HG03135 (cell line): ENCODE measurements at regions not wholly inside any gene's neighbourhood (a gene's known extent, or its start where the extent isn't known, plus 50 kb on each side); places are given as distances from the start of the nearest gene placed in this dataset.
"Not testable (repeated sequence)": the region's sequence is repeated elsewhere in the genome, so short reads cannot be mapped to it uniquely, and the experiment has no call there.

ENCODE experiments used
- ATAC-seq: cut with Tn5 transposase; IDR thresholded peaks from one replicate; pipeline ENCODE4 v1.9.1; 2021; ENCODE audit warnings: mild to moderate bottlenecking, moderate library complexity; ENCODE audit not compliant: unreplicated experiment

DNA sequence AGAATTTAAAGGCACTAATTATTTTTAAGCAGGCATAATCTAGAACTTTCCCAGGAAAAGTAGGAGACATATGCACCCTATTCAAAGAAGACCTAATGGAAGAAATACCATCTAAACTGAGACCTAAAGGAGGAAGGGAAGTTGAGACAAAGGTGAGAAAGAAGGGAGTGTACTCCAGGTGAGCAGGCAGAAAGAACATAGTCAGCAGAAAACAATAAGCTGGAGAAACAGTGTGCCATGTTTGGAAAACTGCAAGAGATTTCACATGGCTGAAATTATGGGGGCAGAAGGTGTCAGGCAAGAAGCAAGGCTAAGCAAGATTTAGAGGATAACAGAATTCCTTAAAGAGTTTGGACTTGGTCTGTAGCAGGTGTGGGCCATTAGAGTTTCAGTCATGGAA lies 167.0 kb upstream of the USP25 start:
- ATAC-seq = no peak

DNA sequence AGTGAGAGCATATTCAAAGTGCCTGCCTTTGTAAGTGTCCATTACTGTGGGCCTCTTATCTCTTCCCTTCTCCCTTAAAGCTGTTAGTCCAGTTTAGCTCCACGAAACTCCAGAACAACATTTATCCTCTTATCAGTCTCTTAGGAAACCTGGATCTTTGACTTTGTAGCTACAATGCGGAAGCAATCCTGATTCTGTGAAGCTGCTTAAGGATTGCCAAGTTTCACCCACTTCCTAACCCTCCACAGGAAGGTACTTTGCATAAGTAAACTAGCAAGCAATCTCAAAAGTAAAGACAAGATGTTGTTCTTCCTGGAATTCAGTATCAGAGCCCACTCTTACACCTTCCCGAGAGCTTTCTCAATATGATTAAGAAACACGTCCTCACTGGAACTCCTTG lies 164.9 kb upstream of the USP25 start:
- ATAC-seq = no peak

DNA sequence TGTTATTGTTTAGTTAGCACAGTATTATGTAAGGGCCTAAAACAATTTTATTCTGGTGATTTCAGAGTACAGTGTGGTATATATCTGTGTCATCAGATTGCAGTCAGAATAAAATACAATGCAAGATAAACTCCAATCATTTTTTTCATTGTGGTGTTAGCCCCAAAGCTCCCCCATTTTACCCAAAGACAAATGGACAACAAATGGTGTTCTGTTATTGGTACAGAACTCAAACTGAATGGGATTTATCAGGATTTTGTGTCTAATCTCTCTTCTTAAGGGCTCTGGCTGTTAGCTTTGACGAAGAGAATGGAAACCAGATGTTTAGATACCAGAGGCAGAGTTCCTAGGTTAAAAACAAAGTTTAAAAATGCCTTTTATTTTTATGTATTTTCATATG lies 163.1 kb upstream of the USP25 start:
- ATAC-seq = no peak

DNA sequence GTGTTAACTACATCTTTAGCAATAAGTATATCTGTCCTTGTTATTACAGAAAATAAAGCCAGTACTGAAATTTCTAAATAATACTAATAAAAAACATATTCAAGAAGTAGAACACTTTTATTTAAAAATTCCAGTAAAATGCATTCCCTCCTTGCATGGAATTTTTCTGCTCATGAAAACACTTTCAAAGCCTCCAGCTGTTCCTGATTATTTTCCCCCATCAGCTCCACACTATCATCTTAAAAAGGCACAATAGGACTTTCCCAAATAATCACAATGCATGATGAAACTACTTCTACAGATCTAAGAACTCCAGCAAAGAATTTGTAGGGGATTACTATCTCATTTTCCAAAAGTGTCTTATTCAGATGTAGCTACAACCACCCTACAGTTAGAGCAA lies 162.6 kb upstream of the USP25 start:
- ATAC-seq = no peak

DNA sequence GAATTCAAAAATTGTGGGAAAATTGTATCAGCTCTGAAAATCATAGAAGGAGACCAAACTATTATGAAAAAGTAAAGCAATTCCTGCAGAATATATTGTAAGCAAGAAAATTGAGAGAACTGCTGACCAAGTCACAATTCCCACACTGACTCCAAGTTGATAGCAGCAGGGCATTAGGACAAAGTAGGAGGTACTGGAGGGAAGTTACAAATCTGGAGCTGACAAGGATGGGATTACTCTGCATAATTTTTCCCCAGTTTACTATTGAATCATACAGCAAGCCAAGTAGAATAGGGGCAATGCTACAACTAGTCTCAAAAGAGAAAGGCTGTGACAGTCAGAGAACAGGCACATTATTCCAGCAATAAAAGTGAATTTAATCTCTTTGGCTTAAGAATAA lies 161.3 kb upstream of the USP25 start:
- no peak for ATAC-seq

DNA sequence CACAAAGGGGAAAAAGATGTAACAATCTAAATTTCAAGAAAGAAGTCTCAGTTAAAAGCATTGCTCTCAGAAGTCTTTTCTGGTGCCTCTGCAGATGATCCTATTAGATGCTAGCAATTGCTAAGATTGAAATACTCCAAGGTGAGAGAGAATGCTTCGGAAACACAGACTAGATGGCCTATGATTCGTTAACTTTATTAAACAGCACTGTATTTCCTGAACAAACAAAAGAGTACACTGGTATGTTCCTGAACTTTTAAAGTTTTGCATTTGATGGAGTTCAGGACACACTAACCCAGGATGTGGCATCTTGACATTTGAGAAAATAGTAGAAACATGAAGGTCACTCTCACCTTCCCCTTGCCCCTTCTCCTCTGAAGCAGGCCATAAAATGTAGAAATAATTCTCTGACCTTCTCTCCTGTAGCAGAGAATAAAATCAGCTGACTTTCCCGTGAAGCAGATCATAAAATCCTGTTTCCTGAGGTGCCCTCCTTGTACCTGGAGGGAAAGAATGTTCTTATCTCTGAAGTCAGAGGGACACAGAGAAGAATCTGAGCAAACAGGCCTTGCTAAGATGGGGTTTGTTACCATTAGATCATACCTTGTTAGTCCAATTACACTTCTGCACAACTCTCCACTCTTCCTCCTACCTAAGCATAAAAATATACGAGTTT lies 142.9 kb upstream of the USP25 start:
- ATAC-seq = no peak

DNA sequence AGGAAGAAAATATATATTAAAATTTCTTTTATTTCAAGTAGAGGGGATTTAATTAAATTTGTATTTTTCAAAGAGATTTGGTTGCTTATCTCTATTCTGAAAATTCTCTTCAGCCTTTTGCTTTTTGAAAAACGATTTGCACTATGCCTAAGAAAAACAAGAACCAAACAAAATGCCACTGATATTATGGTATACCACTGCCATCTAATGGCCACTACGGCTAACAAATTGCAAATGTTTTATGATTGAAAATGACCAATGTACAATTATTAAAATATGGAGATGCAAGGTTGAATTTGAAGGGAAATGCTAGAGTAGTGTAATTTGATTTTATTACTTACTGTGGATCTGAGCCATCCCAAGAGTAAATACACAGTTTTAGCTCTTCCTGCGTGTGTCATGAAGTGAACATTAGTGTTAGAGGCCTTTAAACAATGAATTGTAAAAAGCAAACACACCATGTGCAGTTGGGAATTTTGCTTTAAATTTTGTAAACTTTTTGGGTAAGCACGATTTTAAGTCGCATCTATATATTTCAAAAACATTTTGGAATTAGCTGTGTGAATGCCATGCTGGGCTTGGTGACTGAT lies 137.4 kb upstream of the USP25 start:
- no peak for ATAC-seq

DNA sequence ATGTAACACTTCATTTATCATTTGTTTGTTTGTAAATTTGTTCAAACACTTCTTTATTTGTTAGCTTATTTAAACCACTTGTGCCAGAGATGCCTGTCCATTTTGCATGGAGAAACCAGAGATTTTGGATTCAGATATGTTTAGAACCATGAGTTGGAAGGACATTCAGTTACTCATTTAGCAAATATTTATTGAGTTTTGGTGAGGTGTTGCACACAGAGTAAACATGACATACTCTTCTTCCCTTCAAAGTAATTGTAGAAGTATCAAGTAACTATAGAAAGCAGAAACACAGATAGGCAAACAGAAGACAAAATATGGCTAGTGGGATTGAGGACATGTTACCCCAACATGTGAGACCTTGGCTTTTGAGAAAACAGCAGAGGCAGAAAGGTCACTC lies 136.8 kb upstream of the USP25 start:
- ATAC-seq = no peak

DNA sequence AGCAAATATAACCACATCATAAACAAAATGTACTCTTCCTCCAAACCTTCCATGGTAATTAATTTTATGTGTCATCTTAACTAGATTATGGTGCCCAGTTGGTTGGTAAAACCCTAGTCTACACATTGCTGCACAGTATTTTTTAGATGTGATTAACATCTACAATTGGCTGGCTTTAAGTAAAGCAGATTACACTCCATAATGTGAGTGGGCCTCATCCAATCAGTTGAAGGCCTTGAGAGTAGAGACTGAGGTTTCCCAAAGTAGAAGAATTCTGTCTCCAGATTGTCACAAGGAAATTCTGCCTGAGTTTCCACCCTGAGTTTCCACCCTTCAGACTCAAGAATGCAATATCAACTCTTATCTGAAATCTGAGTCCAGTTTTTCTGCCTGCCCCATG lies 128.4 kb upstream of the USP25 start:
- ATAC-seq = no peak

DNA sequence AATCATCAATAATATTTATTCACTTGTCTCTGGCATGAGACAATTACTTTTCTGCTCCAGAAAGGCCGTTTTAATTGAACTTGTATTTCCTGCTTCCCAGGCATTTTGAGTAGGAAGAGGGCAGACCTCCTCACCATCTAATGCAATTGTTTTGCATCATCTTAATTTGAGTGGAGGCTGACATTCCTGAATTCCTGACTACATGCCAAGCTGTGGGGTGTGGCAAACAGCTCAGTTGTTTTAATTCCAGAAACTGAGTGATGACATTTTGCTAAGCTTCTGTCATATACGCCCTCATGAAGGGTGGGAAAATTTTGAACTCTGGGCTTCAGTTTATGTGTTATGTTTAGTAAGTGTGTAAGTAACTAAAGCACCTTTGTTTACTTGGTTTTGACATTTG lies 125.4 kb upstream of the USP25 start:
- no peak for ATAC-seq

DNA sequence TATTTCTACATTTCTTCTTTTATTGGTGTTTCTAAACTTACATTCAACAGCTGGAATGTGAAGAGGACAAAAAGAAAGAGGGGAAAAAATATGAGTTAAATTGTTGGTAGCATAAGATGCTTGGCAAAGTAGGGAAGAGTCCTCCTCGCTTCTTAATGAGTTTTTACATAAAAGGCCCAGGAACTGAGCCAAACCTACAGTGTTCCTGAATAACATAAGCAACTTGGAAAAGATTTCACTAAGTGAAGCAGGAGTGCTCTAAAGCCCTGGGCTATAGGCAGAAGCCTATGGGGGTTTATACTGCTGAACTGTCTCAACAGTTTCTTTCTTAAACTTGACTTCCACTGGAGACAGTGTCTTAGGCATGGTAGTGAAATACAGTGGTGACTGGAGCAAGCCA lies 115.0 kb upstream of the USP25 start:
- ATAC-seq = no peak

DNA sequence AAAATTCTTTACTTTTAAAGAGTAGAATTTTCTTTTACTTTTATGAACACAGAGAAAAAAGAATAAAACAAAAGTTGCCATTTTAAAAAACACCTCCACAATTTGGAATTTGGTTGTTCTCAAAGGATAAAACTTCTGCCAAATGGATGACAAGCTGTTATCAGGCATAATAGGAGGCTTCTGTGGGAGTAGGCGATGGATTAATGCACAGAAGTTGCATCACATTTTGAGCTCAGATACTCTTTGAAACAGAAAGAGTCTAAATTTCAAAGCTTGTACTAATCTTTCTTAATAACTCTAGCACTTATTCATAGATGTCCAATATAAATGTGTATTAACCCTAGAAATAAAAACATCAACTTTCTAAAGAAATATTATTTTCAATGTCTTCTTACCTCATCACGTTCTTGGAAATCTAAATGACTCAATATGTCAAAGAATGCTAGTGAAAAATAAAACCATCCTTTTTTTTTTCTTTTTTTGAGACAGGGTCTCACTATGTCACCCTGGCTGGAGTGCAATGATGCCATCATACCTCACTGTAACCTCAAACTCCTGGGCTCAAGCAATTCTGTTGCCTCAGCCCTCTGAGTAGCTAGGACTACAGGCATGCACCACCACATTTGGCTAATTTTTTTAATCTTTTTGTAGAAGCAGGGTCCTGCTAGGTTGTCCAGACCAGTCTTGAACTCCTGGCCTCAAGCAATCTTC lies 112.8 kb upstream of the USP25 start:
- ATAC-seq = no peak

DNA sequence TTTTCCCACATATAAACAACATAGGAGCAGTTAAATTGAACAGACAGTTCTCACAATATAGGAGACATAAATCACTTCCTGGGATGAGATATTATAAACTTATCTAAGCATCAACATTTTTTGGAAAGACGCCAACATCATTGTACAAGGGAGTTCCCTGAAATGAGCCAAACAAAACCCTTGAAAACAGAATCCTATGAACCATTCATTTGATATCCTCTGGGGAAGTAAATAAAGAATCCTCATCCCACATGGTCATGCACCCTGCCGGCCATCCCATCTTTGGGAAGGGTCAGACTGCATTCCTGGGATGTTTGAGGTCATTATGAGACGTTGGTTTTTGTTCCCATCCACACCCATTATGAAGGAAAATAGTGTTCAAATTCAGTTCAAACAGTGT lies 111.8 kb upstream of the USP25 start:
- ATAC-seq = no peak

DNA sequence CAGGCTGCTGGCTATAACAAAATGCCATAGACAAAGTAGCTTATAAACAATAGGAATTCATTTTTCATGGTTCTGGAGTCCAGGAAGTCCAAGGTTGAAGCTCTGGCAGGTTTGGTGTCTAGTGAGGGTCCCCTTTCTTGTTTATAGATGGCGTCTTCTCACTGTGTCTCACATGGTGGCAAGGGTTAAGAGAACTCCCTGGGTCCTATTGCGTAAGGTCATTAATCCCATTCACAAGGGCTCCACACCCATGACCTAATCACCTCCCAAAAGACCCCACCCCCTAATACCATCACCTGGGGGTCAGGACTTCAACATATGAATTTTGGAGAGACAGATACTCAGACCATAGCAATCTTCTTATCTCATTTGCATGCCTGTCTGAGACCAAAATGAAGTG lies 108.9 kb upstream of the USP25 start:
- no peak for ATAC-seq

DNA sequence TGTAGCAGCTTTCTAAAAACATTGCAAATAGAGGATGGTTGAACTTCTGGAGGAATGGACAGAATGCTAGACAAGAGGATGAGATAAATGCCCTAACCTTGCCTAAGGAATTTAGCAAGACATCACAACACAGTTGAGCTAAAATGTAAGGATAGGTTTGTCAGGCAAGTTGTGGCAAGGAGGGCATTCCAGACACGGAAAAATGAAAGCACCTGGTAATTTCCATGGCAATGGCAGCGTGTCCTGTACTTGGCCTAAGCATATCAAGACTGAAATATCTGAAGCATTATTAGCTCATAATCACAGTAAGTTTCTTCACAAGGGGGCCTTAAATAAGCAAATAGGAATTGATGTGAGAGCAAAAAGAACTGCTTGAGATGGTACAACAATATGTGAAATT lies 105.1 kb upstream of the USP25 start:
- ATAC-seq = no peak

DNA sequence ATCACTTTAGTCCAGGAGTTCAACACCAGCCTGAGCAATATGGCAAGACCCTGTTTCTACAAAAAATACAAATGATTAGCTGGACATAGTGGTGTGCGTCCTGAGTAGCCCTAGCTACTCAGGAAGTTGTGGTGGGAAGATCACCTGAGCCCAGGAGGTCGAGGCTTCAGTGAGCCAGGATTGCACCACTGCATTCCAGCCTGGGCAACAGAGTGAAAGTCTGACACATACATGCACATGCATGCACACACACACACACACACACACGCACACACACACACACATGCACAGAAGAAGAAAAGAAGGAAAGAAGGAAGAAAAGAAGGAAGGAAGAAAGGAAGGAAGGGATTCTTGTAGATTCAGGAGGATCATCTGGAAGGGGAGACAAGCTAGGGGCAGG lies 104.4 kb upstream of the USP25 start:
- no peak for ATAC-seq

DNA sequence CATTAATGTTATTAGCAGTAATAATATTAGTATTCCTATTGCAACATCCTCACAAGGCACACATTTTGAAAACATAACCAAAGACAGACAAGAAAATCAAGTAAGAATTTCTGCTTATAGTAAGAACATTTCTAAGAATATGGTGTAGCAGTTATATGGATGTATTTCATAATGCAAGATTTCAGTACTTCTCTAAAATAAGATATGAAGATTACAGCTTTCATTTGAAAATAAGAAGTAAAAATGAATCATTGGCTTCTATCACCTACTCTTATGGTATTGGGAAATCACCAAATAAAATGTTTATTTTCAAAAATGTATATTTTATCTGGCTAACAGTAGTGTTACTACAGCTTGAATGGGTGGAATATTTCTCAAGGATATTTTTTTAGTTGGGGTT lies 103.8 kb upstream of the USP25 start:
- no peak for ATAC-seq

DNA sequence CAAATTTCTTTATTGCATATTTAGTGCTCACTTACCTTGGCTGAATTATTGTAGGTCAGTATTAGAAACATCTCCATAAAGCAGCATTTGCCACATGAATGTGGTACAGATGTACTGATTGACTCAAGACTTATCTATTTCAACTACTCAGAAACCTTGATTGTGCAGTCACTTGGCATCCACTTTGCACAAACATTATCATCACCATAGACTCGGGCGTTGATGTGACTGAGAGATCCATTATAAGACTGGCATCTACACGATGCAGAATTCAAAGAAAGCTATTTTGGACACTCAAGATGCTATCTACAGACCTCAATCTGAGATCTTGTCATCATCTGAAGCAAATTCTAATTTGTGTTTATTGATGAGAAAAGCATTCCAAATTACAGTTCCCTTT lies 102.8 kb upstream of the USP25 start:
- no peak for ATAC-seq

DNA sequence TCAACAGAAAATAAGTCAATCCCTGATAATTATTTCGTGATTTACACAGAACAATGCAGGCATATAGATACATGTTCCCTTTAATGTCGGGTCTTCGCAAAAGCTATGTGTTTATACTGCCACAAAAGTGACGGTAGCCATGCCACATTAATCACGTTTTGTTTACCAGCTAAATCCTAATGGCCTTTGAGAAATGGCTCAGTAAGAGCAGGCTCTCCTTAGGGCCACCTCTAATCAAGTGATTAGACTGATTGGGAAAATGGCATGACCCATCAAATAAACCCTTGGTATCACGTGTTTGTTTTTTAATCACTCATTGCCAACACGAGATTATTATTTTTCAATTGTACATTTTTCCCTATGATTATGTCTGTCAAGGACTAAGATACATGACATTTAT lies 102.0 kb upstream of the USP25 start:
- no peak for ATAC-seq

DNA sequence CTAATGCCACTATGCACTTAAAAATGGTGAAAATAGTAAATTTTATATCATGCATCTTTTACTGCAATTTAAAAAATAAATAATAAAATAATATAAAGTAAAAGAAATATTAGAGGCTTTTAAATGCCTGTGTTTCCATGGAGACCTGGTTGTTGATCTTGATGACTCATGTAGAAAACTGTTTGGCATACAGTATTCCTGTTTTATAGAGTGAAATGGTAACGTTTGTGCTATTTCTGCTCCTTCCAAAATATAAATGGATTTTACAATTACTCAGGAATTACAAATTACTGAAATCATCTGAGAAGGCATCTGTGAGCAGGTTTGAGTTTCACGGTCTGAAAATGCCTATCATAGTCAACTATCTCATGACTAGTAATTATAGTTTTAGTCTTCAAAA lies 98.4 kb upstream of the USP25 start:
- no peak for ATAC-seq

DNA sequence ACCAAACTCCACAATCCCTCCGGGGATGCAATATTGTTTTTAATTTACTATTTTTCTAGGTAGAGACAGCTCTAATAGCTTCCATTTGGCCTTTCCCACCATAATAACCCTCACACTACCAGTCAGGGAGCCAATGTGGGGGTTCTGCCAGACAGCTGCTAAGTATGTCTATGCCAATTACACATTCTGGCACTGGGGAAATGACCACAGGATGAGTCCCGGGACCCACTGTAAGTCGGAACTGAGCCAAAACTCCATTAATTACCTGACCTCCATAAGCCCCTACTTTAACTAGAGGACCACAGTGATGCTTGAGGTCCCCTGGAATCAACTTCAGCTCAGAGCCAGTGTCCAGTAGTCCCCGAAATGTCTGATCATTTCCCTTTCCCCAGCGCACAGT lies 95.2 kb upstream of the USP25 start:
- not testable (repeated sequence) for ATAC-seq

DNA sequence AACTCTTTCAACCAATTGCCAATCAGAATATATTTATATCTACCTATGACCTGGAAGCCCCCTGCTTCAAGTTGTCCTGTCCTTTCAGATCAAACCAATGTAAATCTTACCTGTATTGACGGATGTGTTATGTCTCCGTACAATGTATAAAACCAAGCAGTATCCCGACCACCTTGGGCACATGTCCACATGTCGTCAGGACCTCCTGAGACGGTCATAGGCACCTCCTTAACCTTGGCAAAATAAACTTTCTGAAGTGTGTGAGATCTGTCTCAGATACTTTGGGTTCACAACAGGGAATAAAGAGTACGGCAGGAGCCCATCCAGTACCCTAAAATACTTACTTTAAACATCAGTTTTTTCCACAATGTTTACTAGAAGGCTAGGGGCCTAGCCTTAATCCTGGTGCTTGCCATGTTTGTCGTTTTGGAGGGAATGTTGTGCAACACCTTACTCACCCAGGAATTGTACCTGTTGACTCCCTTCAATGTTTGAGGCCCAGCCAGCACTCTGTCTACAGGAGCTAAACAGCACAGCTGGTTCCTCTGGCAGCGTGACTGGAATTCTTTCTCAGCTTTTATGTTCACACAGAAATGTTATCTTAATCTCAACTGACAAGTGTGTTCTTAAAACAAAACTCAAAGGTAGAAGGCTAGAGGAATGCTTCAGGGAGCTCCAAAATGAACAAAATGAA lies 90.8 kb upstream of the USP25 start:
- no peak for ATAC-seq
